GM10266 (cell line): ENCODE measurements at regions not wholly inside any gene's neighbourhood (a gene's known extent, or its start where the extent isn't known, plus 50 kb on each side); places are given as distances from the start of the nearest gene placed in this dataset.
"Not testable (repeated sequence)": the region's sequence is repeated elsewhere in the genome, so short reads cannot be mapped to it uniquely, and the experiment has no call there.

ENCODE experiments used
- DNase-seq: peaks from one replicate; pipeline ENCODE4 v3.0.0; 2012; ENCODE audit errors: extremely low spot score
- CTCF ChIP-seq: IDR thresholded peaks from 2 replicates; pipeline ENCODE4 v1.5.1; 2012; ENCODE audit warnings: mild to moderate bottlenecking, low read depth; ENCODE audit not compliant: control insufficient read depth, insufficient read depth; ENCODE audit errors: missing control alignments

DNA sequence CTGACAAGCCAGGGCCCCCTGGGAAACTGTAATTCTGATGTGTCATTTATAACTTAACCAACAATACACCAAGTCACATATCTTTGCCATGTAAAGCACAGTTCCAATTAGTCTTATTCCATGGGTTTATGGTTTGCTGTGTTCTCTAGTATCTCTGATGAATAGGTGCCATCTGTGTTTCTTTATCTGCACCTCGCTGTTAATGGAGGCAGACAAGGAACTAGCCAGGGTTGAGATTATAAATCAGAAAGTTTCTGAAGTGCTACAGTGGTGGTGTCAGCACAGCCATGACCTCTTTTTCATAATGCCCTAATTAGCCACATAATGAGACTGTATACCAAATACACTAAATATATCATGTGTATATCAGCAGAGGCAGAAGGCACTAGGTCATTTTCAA, 866.4 kb downstream of the PLOD2 start:
- no peak for TF ChIP-seq CTCF
- no peak for DNase-seq

- TF ChIP-seq CTCF: no peak
- no peak for DNase-seq
These were observed 853.7 kb downstream of the PLOD2 start for GRCh38 chr3:145307272-145307671.

GRCh38 chr3:145313751-145314150, 847.2 kb downstream of the PLOD2 start:
- no peak for DNase-seq
- no peak for TF ChIP-seq CTCF

GRCh38 chr3:145316253-145316652, 844.7 kb downstream of the PLOD2 start:
- DNase-seq: not testable (repeated sequence)

- no peak for DNase-seq
- TF ChIP-seq CTCF: no peak
These were observed 834.3 kb downstream of the PLOD2 start for GRCh38 chr3:145326666-145327065.

DNA sequence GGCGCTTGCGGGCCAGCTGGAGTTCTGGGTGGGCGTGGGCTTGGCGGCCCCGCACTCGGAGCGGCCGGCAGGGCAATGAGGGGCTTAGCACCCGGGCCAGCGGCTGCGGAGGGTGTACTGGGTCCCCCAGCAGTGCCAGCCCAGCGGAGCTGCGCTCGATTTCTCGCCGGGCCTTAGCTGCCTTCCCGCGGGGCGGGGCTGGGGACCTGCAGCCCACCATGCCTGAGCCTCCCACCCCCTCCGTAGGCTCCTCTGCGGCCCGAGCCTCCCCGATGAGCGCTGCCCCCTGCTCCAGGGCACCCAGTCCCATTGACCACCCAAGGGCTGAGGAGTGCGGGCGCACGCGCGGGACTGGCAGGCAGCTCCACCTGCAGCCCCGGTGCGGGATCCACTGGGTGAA, 827.6 kb downstream of the PLOD2 start:
- DNase-seq: not testable (repeated sequence)

GRCh38 chr3:145333931-145334330, 827.1 kb downstream of the PLOD2 start:
- no peak for DNase-seq
- TF ChIP-seq CTCF: no peak

- DNase-seq: no peak
- no peak for TF ChIP-seq CTCF
These were observed 805.8 kb downstream of the PLOD2 start for GRCh38 chr3:145355206-145355605.
